ENCODE measurements at regions not wholly inside any gene's neighbourhood (a gene's known extent, or its start where the extent isn't known, plus 50 kb on each side); places are given as distances from the start of the nearest gene placed in this dataset.

DNA sequence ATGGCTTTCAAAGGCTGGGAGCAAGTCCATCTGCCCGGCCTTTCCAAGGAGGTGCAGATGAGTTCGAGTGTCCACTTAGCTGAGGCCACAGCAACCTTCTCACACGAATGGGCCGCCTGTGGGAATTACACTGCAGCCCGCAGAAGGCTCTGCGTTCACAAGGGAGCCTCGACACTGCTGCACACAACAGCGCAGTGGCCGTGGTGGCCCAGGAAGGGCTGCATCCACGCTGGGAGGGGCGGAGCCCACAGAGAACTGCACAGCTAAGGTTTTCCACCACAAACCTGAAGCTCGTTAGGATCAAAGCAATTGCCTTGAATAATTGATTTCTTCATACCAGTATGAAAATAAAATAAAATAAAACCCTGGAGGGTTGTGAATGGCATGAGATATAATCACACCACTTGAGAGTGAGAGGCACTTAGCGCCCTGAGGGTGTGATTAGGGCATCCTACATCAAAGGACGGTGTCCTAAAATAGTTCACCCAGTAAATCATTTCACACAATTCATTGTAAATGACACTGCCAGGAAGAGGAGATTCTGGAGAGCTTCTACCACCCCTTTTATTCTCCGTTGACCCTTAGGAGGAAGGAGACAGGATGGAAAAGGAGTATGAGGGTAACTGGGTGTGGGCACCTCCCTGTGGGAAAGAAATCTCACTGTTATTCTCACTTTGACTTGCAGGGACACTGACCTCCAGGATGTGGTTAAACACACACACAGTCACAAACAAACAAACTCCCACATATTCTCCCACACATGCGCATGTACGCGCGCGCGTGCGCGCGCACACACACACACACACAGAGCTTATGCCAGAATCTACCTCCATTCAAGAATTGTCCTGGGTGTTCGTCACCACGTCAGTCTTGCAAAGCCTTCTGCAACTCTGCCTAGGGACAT is 256.6 kb upstream of the ID2 start:
- peak in 1 of 2 experiments; percentile 50 for DNase-seq

DNA sequence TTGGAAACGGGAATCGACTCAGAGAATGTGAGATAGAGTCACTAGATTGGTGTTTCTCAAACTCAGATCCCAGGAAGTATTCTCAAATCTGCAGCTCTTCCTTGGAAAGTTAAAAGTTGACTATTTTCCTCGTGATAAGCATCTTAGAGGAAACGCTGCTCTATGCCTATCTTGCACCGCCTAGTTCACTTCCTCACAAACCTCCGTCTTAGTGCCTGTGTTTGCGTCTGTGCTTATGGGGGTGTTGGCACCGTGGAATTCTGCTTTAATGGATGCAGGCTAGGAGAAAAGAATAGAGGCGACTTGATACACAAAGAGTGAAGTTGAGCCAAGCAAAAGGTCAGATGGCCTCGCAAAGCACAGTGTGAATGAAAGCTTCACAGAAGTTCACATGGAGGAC is 255.3 kb upstream of the ID2 start:
- peak in 1 of 2 experiments; percentile 5 for DNase-seq

DNA sequence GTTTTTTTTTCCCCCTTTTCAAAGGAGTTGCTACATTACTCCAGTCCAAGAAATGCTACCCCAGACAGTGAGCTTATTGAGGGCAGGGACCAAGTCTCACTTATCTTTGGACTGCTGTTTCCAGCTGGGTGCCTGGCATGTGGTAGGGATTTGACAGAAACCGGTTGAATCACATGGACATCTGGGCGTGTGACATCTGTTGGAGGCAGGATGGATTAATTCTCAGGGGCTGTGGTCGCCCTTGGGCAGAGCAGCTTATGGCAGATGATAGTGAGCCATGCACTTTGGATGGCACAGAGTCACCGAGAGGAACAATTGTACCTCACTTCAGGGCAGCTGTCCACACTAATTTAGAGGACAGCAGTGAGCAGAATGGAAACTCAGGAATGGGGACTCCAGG is 254.6 kb upstream of the ID2 start:
- DNase-seq, result peak in 1 of 2 experiments; percentile 7

DNA sequence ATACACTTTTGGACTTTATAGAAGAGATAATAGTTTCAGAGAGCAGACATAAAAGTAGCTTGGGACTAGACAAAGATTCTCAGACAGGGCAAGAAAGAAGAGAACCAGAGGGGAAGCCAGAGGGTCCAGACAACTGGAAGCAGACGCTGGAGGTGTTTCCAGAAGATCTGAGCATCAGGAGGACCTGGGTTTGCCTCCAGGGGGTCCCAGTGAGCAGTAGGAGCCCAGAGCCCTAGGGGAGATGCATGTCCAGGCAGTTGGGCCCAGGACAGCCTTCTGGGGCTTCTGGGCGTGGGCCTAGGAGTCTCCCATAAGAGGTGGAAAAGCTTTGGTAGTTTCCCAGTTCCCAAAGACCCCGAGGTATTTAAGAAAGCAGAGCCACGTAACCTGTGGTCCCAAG is 251.2 kb upstream of the ID2 start:
- DNase-seq, result peak in 1 of 2 experiments; percentile 22

DNA sequence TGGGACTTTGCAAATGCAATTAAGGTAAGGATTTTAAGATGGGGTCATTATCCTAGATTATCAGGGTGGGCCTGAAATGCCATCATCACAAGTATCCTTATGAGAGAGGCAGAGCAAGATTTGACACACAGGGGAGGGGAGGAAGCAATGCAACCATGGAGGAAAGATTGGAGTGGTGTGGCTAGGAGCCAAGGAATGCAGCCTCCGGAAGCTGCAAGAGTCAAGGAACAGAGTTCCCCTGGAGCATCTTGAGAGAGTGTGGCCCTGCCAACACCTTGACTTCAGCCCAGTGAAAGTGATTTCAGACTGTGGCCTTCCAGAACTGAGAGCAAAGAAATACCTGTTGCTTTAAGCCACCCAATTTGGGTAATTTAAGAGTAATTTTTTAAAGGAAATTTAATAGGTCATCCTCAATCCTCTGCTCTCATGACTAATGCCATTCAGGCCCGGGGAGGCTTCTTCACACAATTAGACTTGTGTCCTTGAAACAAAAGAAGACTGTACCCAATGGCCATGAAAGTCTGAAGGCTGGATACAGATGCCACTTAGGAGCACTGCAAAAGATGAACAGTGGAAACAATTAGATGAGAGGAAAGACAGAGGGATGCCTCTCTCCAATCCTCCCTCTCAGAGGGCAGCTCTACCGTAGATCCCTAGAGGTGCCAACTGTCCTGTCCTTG is 250.3 kb upstream of the ID2 start:
- peak in 1 of 2 experiments; percentile 13 for DNase-seq

DNA sequence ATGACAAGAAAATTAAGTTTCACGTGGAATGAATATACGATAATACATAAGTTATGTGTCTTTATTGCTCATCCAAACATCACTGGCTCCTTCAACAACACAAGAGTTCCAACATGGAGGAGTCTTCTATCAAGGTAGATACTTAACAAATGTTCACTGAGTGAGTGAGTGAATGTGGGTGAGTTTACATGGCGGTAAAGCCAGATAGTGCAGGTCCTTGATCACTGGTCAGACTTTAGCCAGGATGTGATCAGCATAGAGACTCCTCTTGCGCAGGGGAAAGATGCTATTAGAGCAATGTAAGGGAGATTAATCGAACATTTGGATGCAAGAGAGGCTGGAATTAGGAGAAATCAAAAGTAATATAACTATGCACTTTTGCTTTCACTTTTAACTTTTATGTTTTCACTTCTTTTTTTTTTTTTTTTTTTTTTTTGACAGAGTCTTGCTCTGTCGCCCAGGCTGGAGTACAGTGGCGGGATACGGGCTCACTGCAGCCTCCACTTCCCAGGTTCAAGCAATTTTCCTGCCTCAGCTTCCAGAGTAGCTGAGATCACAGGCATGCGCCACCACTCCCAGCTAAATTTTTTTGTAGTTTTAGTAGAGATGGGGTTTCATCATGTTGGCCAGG is 249.0 kb upstream of the ID2 start:
- peak in 1 of 2 experiments; percentile 15 for DNase-seq

DNA sequence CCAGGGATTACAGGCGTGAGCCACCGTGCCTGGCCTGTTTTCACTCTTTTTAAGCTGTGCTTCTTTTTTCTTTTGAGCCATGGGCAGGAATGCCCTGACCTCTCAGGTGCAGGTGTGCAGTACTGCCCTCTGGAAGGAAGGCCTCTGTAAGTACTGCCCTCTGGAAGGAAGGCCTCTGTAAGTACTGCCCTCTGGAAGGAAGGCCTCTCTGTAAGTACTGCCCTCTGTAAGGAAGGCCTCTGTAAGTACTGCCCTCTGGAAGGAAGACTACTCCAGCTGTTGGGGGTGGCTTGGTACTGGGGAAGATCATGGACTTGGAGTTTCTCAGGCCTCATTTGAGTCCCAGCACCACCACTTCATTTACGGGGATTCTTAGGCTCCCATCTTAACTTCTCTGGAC is 248.5 kb upstream of the ID2 start:
- DNase-seq, result peak in 1 of 2 experiments; percentile 26

DNA sequence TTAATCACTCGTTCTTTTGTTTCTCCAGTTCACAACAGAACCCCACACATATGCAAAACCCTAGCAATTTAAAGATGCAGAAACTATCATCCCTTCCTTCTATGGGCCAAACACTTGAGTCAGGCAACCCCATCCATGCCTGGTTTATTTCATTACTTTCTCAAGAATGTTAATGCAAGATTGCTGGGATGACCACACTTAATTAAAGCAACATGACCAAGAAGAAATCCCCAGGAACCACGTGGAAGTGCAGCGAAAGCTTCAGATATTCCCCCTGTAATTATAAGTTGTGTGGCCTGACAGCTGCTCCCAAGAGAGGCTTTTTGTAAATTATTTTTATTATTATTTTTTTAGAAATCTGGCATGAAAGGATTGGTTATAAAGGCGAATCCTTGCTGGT is 246.2 kb upstream of the ID2 start:
- DNase-seq, result no peak

DNA sequence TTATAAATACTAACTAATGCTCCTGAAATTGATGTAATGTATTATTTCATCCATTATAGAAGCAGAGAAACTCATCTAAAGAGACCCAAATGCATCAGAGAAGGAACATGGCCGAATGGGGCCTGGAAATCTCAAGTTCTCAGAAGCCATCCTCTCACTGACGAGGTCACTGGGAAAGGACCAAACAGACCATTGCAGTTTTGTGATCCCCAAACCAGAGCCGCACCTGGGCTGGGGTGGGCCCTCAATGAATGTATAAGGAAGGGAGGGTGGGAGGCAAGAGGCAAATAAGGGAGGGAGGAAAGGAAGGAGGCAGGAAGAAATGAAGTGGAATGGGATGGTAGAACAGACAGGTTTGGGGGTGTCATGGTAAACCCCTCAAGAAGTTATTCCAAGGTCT is 245.3 kb upstream of the ID2 start:
- peak in 1 of 2 experiments; percentile 1 for DNase-seq

DNA sequence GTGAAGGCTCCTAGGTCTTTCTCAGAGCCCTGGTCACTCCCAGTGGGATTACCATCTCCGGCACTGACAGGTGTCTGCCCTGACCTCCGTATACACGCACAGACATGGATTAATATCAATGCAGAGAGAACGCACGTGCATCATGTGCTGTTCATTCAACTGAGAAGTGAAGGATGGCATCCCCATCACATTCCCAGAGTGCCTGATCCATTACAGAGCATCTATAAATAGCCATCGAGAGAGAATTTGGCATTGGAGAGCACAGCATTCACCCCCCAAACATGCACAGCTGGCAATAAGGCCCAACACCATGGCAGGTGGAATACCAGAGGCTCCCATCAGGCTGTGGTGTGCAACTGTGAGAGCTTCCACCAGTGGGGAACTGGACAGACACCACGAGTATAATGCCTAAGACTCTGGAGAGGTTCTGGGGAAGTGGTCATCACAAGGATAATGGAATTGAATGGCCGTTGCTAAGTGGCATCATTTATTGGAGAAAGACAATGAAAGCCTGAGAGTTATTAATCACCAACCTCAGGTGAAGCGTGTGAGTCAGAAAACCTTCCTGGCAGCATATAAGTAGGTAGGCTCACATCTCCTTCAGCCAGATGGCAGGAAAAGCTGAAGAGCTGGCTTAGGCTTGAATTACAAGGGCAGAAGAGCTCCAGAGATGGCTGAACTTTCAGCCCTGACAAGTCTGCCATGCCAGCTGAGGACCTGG is 244.5 kb upstream of the ID2 start:
- peak in 1 of 2 experiments; percentile 1 for DNase-seq

DNA sequence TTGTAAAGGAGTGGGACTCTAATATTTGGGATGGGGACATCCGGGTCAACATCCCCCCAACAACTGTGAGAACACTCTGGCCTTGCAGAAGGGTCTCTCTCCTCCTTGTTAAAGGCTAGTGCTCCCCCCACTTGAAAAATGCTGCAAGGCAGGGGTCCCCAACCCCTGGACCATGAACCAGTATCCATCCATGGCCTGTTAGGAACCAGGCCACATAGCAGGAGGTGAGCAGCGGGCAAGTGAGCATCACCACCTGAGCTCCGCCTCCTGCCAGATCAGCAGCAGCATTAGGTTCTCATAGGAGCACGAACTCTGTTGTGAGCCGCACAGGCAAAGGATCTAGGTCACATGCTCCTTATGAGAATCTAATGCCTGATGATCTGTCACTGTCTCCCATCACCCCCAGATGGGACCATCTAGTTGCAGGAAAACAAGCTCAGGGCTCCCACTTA is 243.9 kb upstream of the ID2 start:
- no peak for DNase-seq

DNA sequence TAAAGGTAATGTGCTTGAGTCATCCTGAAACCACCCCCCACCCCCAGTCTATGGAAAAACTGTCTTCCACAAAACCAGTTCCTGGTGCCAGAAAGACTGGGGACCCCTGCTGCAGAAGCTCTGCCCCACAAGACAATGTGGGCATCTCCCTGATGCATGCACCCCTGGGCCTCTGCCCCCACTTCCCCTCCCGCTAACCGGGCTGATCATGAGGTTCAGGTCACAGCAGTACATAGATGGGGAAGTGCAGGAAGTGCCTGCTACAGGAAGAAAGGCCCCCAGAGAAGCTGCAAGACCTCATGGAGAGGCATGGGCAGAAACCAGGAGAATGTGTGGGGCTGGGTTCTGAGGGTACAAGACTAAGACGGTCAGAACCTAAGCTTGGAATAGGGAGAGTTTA is 243.4 kb upstream of the ID2 start:
- peak in 1 of 2 experiments; percentile 13 for DNase-seq

DNA sequence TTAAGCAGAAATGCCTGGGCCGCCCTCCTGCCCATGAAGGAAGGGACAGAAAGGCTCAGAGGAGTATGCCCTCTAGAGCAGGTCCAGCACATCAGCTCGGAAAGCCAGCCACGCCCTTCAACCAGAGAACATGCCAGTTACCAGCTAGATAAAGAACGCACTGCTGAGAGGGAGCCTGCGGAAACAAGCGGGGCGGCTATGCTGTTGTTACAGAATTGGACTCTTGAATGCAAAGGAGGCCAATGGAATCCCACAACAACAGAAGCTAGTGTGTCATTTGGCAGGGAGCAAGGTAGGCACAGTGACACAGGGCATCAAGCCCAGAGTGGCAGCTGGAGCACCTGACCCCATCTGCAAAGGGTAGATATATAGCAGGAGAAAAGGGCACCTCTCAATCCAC is 242.9 kb upstream of the ID2 start:
- DNase-seq, result no peak

DNA sequence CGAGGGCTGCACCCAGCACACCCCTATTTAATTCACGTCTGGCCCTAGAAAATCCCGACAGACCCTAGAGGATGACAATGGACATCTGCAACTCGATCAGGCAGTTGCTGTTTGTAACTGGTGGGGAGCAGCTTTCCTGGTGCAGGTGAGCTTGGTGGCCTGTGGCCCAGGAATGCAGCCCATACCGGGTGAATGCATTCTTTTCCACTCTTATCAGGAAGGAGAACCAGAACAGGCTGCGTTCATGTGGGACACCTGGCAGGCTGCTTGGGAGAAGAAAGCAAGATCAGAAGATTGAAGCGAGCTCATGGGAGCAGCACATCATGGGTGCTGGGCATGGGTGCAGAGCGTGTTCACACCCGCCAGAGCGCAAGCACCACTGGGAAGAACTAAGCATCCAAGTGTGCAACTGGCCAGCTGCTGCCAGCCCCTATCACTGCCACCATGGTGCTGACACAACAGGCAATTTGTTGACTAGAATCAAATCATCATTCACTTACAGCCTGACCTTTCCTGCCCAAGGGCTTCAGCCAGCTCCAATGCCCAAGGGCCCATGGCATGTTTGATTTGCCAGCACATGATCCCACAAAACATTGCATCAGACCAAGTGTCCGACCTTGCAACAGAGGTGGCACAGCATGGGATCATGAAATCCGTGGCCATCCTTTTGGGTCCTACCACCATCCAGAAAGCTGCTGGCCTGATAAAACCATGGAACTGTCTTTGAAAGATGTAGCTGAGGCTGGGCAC is 241.7 kb upstream of the ID2 start:
- DNase-seq, result peak in 1 of 2 experiments; percentile 4

DNA sequence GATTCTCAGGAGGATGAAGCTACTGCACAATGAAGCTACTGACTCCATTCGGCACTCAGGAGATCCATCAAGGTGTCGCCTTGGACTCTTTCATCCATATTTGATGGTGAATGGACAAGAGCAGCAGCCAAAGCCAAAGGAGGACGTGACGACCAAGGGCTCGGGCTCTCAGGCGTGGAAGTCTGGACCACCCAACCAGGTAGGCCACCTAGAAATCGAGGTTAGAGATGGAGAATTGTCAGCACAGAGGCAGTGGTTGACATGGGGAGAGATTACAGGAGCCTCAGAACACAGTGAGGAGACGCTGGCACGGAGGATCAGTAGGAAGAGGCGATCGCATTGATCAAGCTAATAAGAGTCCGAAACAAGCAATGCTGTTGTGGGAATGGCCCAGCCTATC is 240.5 kb upstream of the ID2 start:
- peak in 1 of 2 experiments; percentile 1 for DNase-seq

DNA sequence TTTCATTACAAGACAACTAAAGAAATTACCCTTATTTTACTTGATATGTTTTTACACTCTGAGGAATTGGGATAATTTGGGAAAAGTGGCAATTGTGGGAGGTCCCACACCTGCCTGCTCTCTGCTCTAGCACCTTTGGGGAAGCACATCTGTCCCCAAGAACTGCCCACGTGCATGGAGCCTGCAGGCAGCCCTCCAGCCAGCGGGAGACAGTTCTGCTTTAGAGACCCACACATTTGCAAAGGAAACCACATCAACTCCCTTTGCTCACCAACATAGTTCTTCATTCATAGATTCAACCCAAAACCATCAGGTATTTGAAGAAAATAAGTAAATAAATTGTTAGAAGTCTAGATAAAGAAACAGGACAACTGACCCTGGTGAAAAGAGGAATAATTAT is 239.9 kb upstream of the ID2 start:
- no peak for DNase-seq

DNA sequence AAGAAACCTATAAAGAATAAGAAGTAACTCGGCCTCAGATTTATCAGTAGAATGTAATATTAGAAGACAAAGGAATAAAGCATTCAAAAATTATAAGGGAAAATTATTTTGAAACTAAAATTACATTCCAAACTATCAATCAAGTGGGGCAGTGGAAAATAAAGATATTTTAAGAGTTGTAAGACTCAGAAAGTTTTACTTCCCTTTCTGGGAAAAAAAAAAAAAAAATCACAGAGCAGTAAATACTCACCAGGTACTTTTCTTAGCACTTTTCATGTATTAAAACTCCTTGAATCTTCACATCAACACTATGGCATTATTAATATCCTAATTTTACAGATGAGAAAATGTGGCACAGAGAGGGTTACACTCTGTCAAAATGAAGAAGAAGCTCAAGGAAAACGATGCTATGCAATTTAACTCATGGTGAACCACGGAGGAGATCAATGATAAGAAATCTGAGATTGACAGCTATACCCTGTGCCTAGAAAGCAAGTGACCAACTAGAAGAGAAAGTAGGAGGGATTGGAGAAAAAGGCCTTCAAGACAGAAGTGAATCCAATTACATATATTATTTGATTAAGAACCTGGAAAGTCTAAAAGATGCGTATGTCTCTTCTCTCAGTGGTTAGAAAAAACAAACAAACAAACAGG is 238.9 kb upstream of the ID2 start:
- DNase-seq, result no peak

DNA sequence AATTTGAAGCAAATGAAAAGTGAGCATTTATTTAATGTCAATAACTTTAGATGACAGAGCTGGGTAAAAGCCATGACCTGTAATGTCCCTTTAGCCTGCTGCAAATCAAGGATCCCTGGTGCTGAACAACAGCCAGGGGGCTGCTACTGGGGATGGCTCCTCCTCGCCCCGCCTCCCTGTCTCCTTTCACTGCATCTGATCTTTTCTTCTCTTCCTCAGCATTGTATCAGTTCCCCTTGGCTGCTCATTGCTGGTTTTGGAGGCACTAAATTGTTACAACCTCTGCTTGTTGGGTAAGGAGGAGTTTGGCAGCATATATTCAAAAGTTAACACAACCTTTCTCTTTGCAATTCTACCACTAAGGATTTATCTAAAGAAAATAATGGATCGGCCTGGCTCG is 236.3 kb upstream of the ID2 start:
- peak in 1 of 2 experiments; percentile 5 for DNase-seq

DNA sequence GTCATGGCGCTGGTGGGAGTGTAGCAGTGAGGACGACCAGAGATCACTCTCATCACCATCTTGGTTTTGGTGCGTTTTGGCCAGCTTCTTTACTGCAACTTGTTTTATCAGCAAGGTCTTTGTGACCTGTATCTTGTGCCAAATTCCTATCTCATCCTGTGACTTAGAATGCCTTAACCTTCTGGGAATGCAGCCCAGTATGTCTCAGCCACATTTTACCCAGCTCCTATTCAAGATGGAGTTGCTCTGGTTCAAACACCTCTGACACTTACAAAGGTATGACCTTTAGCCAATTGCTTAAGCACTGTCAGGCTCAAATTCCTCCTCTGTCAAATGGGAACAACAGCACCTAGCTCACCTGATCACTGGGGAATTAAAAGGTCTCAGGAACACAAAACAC is 235.1 kb upstream of the ID2 start:
- peak in 1 of 2 experiments; percentile 15 for DNase-seq

DNA sequence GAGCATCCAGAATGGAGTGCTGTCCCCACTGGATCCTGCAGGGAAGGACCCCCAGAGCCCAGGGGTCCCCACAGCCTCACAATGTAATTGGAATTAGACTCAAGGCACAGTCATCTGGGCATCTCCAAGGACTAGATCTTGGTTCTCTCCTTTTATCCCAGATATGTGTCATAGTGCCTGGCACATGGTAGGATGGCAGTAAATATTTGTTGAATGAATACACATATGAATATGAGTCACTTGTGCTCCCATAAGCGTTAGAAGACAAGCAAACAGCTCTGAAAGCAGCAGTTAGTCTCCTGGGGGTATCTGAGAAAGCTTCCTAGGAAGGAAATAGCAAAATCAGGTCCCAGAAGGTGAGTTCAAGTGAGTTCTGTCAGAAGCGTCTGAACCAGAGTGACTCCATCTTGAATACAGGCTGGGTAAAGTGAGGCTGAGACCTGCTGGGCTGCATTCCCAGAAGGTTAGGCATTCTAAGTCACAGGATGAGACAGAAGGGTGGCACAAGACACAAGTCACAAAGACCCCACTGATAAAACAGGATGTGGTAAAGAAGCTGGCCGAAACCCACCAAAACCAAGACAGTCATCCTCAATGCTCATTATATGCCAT is 234.1 kb upstream of the ID2 start:
- DNase-seq, result peak in 1 of 2 experiments; percentile 13
